IgD-negative memory B cell (primary cell): ENCODE measurements at regions not wholly inside any gene's neighbourhood (a gene's known extent, or its start where the extent isn't known, plus 50 kb on each side); places are given as distances from the start of the nearest gene placed in this dataset.
A peak's percentile ranks its signal among the peaks of the same experiment; 100 is the strongest.

Source experiments
- H3K27ac Mint-ChIP-seq, 3 donors: one replicate each; pipeline ENCODE4 v1.8.0; 2020 to 2022; ENCODE audit warnings: mild to moderate bottlenecking in 3 of 3, mixed read lengths in 3 of 3, moderate library complexity in 1 of 3
- H3K27me3 Mint-ChIP-seq: one replicate; pipeline ENCODE4 v1.8.0; 2021; ENCODE audit warnings: mixed read lengths
- H3K36me3 Mint-ChIP-seq: one replicate; pipeline ENCODE4 v1.8.0; 2020; ENCODE audit warnings: mild to moderate bottlenecking, mixed read lengths
- H3K4me1 Mint-ChIP-seq, 3 donors: one replicate each; pipeline ENCODE4 v1.8.0; 2020 to 2022; ENCODE audit warnings: mixed read lengths in 3 of 3, mild to moderate bottlenecking in 1 of 3
- H3K4me3 Mint-ChIP-seq, 4 donors: one replicate each; pipeline ENCODE4 v1.8.0; 2020 to 2022; ENCODE audit warnings: mild to moderate bottlenecking in 4 of 4, mixed read lengths in 4 of 4, moderate library complexity in 3 of 4
- H3K9me3 Mint-ChIP-seq, 3 donors: one replicate each; pipeline ENCODE4 v1.8.0; 2020 to 2021; ENCODE audit warnings: mixed read lengths in 3 of 3, mild to moderate bottlenecking in 1 of 3

DNA sequence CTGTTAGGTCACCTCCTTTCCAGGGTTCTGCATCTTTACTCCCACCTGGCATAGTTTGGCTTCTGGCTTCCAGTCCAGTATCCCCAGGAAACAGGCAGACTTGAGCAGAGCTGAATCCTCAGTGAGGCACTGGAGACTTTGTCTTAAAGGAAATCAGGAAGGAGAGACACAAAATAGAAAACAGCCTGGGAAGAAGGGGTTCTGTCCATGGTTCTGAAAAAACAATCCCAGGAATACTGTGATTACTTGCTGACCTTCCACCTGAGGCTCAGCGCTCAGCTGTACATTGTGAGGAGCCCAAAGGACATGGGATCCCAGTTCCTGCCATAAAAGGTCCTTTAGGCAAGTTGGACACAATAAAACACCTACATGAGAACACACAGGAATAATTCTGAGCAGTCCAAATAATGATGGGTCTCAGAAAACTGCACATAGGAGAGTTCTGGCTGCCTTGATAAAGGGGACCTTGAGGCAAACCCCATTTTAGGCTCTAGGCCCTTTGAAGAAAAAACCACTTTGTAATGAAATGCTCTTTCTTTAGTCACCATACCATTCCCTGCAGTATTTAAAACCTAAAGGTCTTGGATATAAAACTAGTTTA lies 81.4 kb upstream of the CRHR1 start:
- H3K27me3 Mint-ChIP-seq, result peaks cover 25% of the 10 kb centered on the region
- no peak overlapping the region for H3K27ac Mint-ChIP-seq
- no peaks in the 10 kb centered on the region for H3K36me3 Mint-ChIP-seq
- H3K9me3 Mint-ChIP-seq, result peaks cover 0 to 2% (median 0%) of the 10 kb centered on the region in 3 donors
- H3K4me1 Mint-ChIP-seq, result peaks cover 0 to 1% (median 0%) of the 10 kb centered on the region in 3 donors
- no peak overlapping the region for H3K4me3 Mint-ChIP-seq

DNA sequence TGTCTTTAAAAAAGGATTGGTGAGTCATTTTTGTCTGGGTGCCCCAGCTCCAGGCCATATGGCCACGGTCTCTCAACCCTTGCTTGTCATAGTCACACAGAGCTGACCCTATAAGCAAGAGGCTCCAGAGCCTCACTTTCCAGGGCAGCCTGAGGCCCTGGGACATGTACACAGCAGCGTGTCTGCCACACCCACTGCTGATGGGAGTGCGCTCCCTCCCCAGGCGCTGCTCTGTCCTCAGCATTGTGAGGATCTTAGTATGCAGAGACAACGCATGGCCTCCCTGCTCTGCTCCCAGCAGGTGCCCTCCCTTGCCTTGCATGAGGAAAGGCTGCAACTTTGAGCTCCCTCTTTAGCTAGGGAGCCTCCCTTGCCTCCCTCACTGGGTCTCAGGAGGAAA lies 80.8 kb upstream of the CRHR1 start:
- Mint-ChIP-seq H3K4me1 (peaks cover 0 to 1% (median 0%) of the 10 kb centered on the region in 3 donors), H3K27ac (no peak overlapping the region), H3K27me3 (peaks cover 25% of the 10 kb centered on the region), H3K36me3 (no peaks in the 10 kb centered on the region), H3K4me3 (no peak overlapping the region), H3K9me3 (peaks cover 0 to 2% (median 0%) of the 10 kb centered on the region in 3 donors)

DNA sequence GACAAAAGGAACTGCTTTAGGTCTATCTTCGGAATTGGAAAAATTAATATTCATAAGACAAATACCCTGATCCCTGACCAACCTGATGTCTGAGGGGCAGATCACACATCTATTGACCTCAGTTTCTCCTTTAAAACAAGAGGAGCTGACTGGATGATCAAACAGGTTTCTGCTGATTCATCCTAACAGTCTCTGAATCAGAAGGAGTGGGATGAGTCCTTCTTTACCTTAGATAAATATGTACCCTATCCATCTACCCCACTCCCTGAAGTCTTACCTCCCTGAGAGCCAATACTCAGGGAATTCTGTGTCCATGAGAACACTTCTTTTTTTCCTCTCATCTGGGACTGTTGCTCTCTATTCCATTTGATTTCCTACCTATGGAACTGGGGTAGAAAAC lies 80.3 kb upstream of the CRHR1 start:
- peaks cover 26% of the 10 kb centered on the region for H3K27me3 Mint-ChIP-seq
- peaks cover 0 to 2% (median 0%) of the 10 kb centered on the region in 3 donors for H3K9me3 Mint-ChIP-seq
- H3K36me3 Mint-ChIP-seq, result no peaks in the 10 kb centered on the region
- H3K4me1 Mint-ChIP-seq, result peaks cover 0 to 1% (median 0%) of the 10 kb centered on the region in 3 donors
- H3K27ac Mint-ChIP-seq, result no peak overlapping the region
- H3K4me3 Mint-ChIP-seq, result no peak overlapping the region

DNA sequence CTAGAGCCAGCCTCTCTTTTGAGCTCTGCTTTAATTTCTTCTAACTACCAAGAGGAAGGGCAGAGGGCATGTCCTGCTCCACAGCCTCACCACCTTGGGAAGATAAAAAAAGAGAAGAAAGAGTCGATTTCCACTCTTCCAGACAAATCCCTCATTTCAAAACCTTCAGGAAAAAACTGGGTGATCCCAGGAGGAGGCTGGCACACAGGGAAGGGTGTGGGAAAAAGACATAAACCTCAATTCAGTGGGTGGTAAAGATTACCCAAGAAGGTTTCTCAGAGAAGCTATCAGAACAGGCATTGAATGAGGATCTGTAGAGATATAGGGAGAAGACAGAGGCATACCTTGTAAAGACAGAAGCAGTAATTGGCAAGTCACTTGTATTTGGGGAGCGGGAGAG lies 79.9 kb upstream of the CRHR1 start:
- Mint-ChIP-seq H3K9me3 (peaks cover 0 to 2% (median 0%) of the 10 kb centered on the region in 3 donors), H3K4me1 (peaks cover 0 to 1% (median 0%) of the 10 kb centered on the region in 3 donors), H3K27ac (no peak overlapping the region), H3K27me3 (peaks cover 30% of the 10 kb centered on the region), H3K36me3 (no peaks in the 10 kb centered on the region), H3K4me3 (no peak overlapping the region)

DNA sequence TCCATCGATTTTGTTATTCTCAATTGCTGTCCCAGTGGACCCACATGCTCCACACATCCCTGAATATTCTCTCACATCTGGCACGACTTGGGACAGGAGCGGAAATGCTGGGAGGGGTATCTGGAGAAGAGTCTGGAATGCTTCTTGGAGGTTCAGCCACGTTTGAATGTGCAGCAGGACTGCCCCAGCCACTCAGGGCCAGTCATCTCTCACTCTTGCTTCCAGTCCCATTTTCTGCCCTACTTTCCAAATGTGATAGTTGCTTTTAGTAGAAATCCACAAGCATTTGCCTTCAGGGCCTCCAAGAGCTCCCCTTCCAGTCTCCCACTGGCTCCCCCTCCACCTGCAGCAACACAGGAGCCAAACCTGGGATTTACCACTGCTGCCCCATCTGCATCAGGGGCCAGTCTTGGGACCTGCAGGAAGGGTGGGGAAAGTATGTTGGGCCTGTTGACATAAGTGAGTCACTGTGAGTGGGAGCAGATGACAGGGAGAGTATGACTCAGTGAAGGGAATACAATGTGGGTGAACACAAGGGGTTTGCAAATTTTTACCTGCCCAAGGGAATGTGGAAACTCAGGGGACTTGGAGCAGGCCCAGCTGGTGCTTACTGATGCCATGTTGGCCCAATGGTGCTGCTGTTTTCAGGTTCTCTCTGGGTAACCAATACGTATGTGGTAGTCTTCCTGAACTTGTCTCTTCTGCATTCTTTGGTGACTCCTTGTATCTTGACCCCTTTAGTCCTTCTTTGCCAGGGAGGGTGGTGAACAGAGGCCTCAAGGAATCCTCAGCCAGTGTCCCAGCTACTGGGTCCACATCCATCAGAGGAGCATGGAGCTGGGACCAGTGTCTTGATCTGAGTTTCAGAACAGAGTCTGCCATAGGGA lies 78.8 kb upstream of the CRHR1 start:
- Mint-ChIP-seq H3K9me3 (peaks cover 0 to 2% (median 0%) of the 10 kb centered on the region in 3 donors), H3K4me1 (peaks cover 0 to 1% (median 0%) of the 10 kb centered on the region in 3 donors), H3K36me3 (no peaks in the 10 kb centered on the region), H3K4me3 (no peak overlapping the region), H3K27me3 (peaks cover 29% of the 10 kb centered on the region), H3K27ac (no peak overlapping the region)

DNA sequence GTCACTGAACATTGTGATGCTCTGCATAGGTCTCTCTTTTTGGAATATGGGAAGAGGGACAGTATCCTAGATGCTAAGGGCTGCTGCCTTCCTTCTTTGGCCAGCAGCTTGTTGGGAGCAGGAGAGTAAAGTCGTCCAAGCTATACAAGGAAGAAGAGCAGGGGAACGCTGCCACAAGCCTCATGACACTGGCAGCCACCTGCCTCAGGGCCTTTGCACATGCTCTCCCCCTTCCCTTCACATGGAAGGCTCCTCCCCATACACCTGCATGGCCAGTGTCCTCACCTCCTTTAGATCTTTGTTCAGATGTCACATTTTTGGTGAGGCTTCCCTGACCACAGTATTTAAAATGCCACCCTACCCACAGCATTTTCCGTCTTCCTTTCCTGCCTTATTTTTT lies 78.1 kb upstream of the CRHR1 start:
- H3K9me3 Mint-ChIP-seq, result peaks cover 0 to 2% (median 0%) of the 10 kb centered on the region in 3 donors
- no peaks in the 10 kb centered on the region for H3K36me3 Mint-ChIP-seq
- no peak overlapping the region for H3K27ac Mint-ChIP-seq
- H3K4me3 Mint-ChIP-seq, result no peak overlapping the region
- peaks cover 28% of the 10 kb centered on the region for H3K27me3 Mint-ChIP-seq
- H3K4me1 Mint-ChIP-seq, result peaks cover 0 to 1% (median 0%) of the 10 kb centered on the region in 3 donors

DNA sequence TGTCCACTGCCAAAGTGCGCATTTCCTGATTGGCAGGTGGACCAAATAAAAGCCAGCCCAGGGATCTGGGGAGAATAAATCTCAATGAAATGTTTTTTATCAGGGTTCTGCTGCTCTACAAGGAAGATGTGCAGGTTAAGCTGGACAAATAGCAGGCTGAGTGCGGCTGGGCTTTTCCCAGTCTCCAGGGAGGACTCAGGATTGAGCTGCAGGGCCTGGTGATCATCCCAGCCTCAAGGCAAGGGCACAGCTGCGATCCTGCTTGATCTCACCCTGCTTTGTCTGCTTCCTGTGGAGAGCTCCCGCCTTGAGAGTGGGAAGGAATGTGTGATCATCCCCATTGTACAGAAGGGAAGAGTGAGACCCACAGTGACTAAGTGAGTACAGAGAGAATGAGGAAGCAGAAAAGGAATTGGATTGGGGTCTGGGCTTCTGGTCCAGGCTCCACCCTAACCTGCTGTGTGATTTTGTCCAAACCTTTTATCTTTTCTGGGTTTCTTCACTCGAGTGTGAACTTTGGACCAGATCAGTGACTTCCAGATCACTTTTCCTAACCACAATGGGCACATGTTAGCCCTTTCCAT lies 75.3 kb upstream of the CRHR1 start:
- Mint-ChIP-seq H3K36me3 (no peaks in the 10 kb centered on the region), H3K4me1 (peaks cover 0 to 1% (median 0%) of the 10 kb centered on the region in 3 donors), H3K4me3 (no peak overlapping the region), H3K27me3 (peaks cover 31% of the 10 kb centered on the region), H3K9me3 (no peaks in the 10 kb centered on the region), H3K27ac (no peak overlapping the region)

DNA sequence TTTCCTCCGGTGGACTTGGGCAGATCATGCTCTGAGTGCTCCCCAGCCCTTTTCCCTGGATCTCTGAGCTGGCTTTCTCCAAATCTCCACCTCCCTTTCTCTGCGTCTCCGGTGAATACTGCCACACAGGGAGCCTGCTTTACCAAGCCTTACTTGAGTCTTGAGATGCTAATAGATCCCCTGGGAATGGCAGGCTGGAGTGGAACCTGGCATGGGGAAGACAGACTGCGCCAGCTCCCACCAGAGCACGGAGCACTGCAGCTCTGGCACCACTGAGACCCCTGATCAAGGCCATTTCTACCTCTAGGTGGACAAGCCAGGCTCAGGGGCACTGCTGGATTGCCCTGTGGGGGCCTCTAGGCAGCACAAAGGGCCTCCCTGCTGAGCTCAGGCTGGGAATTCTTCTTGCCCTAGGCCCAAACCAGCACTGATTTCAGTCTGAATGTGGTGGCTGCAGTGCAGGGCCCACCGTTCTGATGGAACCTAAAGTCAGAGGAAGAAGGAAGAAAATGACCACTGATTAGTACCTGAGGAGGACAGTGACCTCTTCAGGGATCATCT lies 74.3 kb upstream of the CRHR1 start:
- no peaks in the 10 kb centered on the region for H3K9me3 Mint-ChIP-seq
- no peak overlapping the region for H3K27ac Mint-ChIP-seq
- no peak overlapping the region for H3K4me3 Mint-ChIP-seq
- peaks cover 24% of the 10 kb centered on the region for H3K27me3 Mint-ChIP-seq
- no peaks in the 10 kb centered on the region for H3K36me3 Mint-ChIP-seq
- H3K4me1 Mint-ChIP-seq, result peaks cover 0 to 1% (median 0%) of the 10 kb centered on the region in 3 donors

DNA sequence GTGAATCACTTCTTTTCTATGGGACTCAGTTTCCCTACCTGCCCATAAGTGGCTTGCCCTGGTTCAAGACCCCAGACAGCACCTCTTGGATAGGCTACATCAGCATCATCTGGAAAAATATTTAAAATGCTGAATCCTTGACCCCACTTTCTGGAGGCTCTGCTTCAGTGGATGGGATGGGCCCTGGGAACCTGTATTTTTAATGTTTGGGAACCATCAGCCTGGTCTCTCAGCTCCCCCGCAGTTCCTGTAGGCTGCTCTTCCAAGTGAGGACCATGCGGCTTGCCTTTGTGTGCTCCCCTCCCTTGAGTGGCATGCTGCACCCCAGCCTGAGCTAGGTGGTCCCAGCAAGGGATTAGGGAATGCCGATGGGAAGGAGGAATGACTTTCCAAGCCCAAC lies 68.3 kb upstream of the CRHR1 start:
- Mint-ChIP-seq H3K27ac (no peak overlapping the region), H3K27me3 (peaks cover 13% of the 10 kb centered on the region), H3K9me3 (no peaks in the 10 kb centered on the region), H3K4me1 (no peaks in the 10 kb centered on the region), H3K36me3 (no peaks in the 10 kb centered on the region), H3K4me3 (no peak overlapping the region)

DNA sequence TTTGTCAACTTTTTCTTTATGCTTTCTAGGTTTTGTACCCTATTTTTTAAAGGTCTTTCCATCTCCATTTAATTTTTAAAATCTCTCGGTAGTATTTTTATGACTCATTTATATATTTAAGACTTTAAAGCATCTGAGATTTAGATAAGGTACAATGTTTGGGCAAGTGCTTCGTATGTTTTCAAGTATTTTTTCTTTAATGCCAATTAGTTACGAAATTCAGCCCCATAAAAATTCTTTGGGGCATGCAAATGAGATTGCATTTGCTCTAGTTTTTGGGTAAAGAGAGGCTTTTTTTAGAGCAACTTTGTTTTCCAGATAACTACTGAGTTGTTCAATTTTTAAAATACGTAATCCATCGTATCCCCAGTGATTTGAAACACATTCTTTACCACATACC lies 65.3 kb upstream of the CRHR1 start:
- H3K27me3 Mint-ChIP-seq, result peaks cover 14% of the 10 kb centered on the region
- peaks cover under 1 to 3% (median under 1%) of the 10 kb centered on the region in 3 donors for H3K9me3 Mint-ChIP-seq
- H3K4me3 Mint-ChIP-seq, result no peak overlapping the region
- no peak overlapping the region for H3K27ac Mint-ChIP-seq
- no peaks in the 10 kb centered on the region for H3K4me1 Mint-ChIP-seq
- H3K36me3 Mint-ChIP-seq, result no peaks in the 10 kb centered on the region

DNA sequence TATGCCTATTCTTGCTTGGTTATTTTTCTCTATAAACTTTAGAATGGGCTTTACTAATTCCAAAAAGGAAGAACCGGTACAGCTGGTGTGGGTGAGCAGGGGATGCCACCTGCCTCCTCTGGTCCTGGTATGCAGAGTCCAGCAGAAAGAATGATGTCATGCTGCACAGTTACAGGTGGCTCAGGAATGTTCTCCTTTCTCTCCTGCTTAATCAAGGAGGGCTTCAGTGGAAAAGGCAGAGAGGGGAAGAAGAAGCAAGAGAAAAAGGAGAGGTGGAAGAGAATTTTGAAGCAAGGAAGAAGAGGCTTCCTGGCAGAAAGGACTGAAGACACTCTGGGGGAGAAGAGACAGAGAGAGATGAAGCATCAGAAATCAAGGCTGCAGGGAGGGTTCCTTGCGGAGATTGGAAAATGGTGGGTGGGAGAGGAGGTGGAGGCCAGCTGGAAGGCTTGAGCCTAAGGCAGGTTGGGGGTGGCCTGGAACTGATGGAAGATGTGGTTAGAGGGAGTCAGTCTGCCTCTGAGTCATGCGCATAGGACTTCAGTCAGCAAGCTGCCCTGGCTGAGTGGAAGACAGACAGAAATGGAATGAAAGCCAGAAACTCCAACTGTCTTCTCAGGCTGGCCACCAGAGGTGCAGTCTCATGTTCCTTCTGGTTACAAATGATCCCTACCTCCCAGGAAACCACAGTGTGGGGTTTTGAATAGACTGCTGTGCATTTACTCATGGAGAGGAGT lies 64.6 kb upstream of the CRHR1 start:
- Mint-ChIP-seq H3K4me1 (no peaks in the 10 kb centered on the region), H3K4me3 (no peak overlapping the region), H3K27me3 (peaks cover 18% of the 10 kb centered on the region), H3K9me3 (peaks cover 5% of the 10 kb centered on the region in 3 donors), H3K27ac (no peak overlapping the region), H3K36me3 (no peaks in the 10 kb centered on the region)

DNA sequence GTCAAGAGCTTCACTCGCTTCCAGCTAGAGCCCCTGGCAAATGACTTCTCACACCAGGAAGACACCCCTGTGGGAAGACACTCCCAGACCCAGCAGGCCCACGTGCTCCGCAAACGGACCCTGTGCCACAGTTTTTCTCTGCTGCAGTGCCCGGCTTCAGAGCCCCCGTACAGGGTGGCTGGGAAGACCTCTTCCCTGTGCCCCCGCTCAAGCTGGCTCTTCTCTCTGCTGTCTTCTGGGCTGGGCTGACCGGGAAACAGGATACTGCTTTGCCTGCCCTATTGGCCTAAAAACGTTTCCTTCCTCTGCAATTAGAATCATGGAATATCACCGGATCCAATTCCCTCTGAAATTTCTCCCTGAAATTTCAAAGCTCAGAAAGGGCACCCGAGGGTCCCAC lies 63.7 kb upstream of the CRHR1 start:
- no peak overlapping the region for H3K27ac Mint-ChIP-seq
- H3K4me3 Mint-ChIP-seq, result no peak overlapping the region
- H3K36me3 Mint-ChIP-seq, result no peaks in the 10 kb centered on the region
- no peaks in the 10 kb centered on the region for H3K4me1 Mint-ChIP-seq
- peaks cover 19% of the 10 kb centered on the region for H3K27me3 Mint-ChIP-seq
- peaks cover 5 to 12% (median 9%) of the 10 kb centered on the region in 3 donors for H3K9me3 Mint-ChIP-seq

DNA sequence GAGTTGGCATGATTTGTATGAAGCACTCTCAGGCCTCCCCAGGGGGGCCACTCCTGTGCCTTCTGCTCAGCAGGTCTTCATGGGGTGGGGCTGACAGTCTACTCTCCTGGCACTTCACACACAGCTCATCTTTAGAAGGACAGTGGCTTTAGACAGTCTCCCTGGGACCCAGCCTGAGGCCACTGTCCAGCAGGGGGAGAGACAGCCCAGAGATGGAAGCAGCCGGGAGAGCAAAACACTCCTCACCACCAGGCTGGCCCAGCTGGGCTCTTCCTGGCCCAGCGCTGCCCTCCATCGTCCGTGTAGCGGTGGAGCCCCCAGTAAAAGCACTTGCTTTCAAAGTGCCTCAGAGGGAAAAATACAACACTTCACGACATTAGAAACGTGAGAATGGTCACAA lies 62.0 kb upstream of the CRHR1 start:
- Mint-ChIP-seq H3K4me3 (no peak overlapping the region), H3K27me3 (peaks cover 28% of the 10 kb centered on the region), H3K4me1 (no peaks in the 10 kb centered on the region), H3K36me3 (no peaks in the 10 kb centered on the region), H3K9me3 (peaks cover 5 to 16% (median 9%) of the 10 kb centered on the region in 3 donors), H3K27ac (no peak overlapping the region)

DNA sequence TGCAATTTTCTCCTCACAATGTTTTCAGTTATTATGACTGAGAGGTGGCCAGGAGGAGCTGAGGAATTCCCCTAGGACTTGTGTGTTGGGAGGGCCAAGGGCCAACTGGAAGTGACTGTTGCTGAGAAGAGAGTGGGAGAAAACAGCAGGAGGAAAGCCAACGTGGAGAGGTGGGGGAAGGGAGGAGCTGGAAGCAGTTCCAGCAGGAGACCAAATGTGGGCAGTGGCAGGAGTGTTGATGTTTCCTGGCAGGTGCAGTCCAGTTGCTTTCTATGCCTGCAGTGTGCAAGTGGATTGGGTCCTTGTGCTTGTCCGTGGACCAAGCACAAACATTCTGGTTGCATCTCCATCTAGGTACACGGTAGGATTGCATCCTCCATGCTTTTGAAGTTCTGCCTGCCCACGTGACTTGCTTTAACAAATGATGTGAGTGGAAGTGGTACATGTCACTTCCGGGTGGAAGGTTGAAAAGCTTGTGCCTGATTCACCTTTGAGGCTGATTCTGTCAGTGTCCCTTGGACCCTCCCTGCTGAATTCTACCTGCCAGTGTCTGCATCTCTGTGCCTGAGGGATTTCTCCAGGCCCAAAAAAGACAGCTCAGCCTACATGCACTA lies 54.7 kb upstream of the CRHR1 start:
- no peaks in the 10 kb centered on the region for H3K4me1 Mint-ChIP-seq
- H3K27me3 Mint-ChIP-seq, result peaks cover 43% of the 10 kb centered on the region
- H3K27ac Mint-ChIP-seq, result peak overlapping the region in 1 of 3 donors; percentile 4
- H3K36me3 Mint-ChIP-seq, result peaks cover 3% of the 10 kb centered on the region
- H3K9me3 Mint-ChIP-seq, result peaks cover 6 to 16% (median 6%) of the 10 kb centered on the region in 3 donors
- H3K4me3 Mint-ChIP-seq, result no peak overlapping the region
